Dermis microvascular lymphatic vessel endothelial cell (primary cell): ENCODE measurements at regions not wholly inside any gene's neighbourhood (a gene's known extent, or its start where the extent isn't known, plus 50 kb on each side); places are given as distances from the start of the nearest gene placed in this dataset.

ENCODE experiments used
- DNase-seq, 2 donors: peaks; one replicate each; pipeline versions ENCODE4 v3.0.0 to v3.0.0-alpha.2; 2010; ENCODE audit warnings: low read depth in 2 of 2

GRCh38 chr6:130314271-130314670 lies 51.5 kb upstream of the TMEM200A start:
- DNase-seq, result no peak

DNA sequence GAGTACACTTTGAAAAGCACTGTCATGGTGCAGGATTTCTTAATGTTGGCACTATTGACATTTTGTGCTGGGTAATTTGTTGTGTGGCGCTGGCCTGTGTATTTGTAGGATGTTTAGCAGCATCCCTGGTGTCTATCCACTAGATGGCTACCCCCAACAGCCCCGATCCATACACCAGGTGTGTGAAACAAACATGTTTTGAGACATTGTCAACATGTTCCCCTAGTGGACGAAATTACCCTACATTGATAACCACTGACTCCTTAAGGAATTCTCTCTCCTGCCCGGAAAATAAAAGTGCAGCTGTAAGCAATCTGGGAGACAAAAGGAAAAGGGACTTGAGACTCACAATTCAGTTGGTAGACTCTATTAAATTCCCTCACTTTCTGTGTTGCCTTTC lies 52.6 kb upstream of the TMEM200A start:
- DNase-seq, result no peak

- DNase-seq, result no peak
Observed at GRCh38 chr6:130309028-130309427, 56.8 kb upstream of the TMEM200A start.

- DNase-seq, result no peak
Observed at GRCh38 chr6:130307752-130308361, 58.0 kb upstream of the TMEM200A start.

DNA sequence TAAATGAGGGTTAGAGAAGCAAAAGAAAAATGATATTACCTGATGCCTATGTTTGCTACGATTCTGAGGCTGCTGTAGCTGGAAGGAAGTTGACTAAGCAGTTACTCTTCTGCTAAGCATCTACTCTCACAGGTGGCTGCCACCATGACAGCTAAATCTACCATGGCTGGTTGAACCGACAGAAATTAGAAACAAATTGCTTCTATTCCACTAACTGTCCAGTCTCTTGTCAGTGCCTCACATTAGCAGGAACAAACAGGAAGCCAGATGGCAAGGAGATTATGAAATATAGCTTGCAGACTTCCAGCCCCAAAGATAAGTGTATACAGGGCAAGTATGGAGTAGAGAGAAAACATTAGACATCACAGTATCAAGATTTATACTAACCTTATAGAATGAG lies 59.4 kb upstream of the TMEM200A start:
- DNase-seq, result no peak

GRCh38 chr6:130303431-130303830 lies 62.4 kb upstream of the TMEM200A start:
- DNase-seq, result no peak

- DNase-seq, result no peak
Observed at GRCh38 chr6:130298258-130298657, 67.6 kb upstream of the TMEM200A start.

- no peak for DNase-seq
Observed at GRCh38 chr6:130296854-130297253, 69.0 kb upstream of the TMEM200A start.

DNA sequence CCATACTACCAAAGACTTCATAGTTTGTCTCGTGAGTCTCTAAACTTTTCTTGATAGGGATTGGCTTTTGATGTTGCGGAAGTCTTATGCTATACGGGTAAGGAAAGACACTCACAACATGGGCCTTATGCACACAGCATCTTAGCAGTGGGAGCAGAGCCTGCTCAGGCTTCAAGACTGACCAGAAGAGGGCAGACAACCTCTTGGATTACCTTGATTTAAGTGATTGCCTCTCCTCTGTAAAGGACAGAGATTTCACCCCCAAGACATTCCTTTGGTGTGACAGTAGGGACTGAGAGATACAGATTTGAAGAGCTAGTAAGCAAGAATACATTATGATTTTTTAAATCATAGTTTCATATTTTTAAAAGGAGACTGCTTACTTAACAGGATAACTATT lies 71.0 kb upstream of the SAMD3 start:
- peak in 1 of 2 donors; percentile 52 for DNase-seq

DNA sequence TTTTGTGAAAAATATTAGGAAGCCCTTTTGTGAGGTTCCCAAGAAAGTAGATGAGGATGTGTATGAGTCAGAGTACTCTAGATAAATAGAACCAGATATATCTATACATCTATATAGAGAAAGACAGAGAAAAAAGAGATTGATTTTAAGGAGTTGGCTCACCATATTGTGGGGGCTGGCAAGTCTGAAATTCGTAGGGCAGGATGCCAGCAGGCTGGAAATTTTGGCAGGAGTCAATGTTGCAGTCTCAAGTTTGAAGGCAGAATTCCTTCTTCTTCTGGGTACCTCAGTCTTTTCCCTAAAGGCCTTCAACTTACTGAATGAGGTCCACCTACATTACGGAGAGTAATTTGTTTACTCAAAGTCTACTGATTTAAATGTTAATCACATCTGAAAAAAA lies 65.3 kb upstream of the SAMD3 start:
- no peak for DNase-seq

GRCh38 chr6:130282234-130282995 lies 59.7 kb upstream of the SAMD3 start:
- peak in 1 of 2 donors; percentile 14 for DNase-seq

DNA sequence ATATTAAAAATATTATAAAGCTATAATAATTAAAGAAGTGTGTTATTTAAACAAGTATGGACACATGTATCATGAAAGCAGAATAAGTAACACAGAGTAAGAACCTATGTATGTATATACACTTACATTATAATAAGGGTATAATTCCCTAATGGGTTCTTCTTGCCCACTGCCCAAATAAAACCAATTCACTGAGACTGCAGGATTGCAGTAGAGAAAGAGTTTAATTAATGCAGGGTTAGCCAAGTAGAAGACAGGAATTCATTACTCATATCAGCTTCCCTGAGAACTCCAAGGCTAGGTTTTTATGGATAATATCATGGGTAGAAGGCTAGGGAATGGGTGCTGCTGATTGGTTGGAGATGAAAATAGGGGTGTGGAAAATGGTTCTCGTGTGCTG lies 53.8 kb upstream of the SAMD3 start:
- no peak for DNase-seq

DNA sequence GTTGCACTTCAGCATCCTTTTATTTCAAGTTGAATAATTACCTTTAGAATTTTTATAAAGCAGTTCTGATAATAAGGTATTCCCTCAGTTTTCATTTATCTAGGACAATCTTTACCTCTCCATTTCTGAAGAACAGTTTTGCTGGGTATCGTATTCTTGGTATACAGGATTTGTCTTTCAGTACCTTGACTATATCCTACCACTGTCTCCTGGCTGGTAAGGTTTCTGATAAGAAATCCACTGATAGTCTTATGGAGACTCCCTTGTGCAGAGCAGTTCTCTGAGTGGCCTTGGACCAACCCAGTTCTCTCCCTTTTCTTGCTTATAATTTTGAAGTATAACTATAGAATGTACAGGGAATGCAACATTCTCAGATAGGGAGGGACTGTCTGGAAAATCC lies 51.3 kb upstream of the SAMD3 start:
- DNase-seq, result no peak
